Parathyroid adenoma (tissue), 2 donors: ENCODE measurements at regions not wholly inside any gene's neighbourhood (a gene's known extent, or its start where the extent isn't known, plus 50 kb on each side); places are given as distances from the start of the nearest gene placed in this dataset.

ENCODE experiments used
- H2AFZ ChIP-seq: fragments of 300-600 bp; sonication (generic); one replicate; pipeline ENCODE4 v1.7.0; 2017; ENCODE audit warnings: antibody characterized with exemption, mild to moderate bottlenecking
- H3K27ac ChIP-seq: fragments of 300-600 bp; sonication (generic); one replicate; pipeline ENCODE4 v1.7.0; 2017
- H3K27me3 ChIP-seq: fragments of 300-600 bp; sonication (generic); one replicate; pipeline ENCODE4 v1.7.0; 2017; ENCODE audit warnings: low read length; ENCODE audit not compliant: control insufficient read depth, insufficient read depth
- H3K36me3 ChIP-seq: fragments of 300-600 bp; sonication (generic); one replicate; pipeline ENCODE4 v1.7.0; 2017; ENCODE audit warnings: low read length; ENCODE audit not compliant: control insufficient read depth, insufficient read depth
- H3K4me1 ChIP-seq: fragments of 300-600 bp; sonication (generic); one replicate; pipeline ENCODE4 v1.7.0; 2017; ENCODE audit warnings: control low read depth
- H3K4me2 ChIP-seq: fragments of 300-600 bp; sonication (generic); one replicate; pipeline ENCODE4 v1.7.0; 2017; ENCODE audit warnings: low read length
- H3K4me3 ChIP-seq: fragments of 300-600 bp; sonication (generic); one replicate; pipeline ENCODE4 v1.7.0; 2017; ENCODE audit warnings: low read depth, low read length
- H3K79me2 ChIP-seq: fragments of 300-600 bp; sonication (generic); one replicate; pipeline ENCODE4 v1.7.0; 2017; ENCODE audit warnings: control low read depth
- H3K9ac ChIP-seq: fragments of 300-600 bp; sonication (generic); one replicate; pipeline ENCODE4 v1.7.0; 2017; ENCODE audit warnings: mild to moderate bottlenecking
- H3K9me3 ChIP-seq: fragments of 300-600 bp; sonication (generic); one replicate; pipeline ENCODE4 v1.7.0; 2017; ENCODE audit warnings: low read length; ENCODE audit not compliant: control insufficient read depth
- TF ChIP-seq, protein P1 (sequence below): fragments of 300-600 bp; sonication (generic); IDR thresholded peaks from one replicate; pipeline ENCODE4 v1.7.0; 2017; ENCODE audit warnings: antibody characterized with exemption, mild to moderate bottlenecking
- donor health status: primary hyperparathyroidism.

DNA sequence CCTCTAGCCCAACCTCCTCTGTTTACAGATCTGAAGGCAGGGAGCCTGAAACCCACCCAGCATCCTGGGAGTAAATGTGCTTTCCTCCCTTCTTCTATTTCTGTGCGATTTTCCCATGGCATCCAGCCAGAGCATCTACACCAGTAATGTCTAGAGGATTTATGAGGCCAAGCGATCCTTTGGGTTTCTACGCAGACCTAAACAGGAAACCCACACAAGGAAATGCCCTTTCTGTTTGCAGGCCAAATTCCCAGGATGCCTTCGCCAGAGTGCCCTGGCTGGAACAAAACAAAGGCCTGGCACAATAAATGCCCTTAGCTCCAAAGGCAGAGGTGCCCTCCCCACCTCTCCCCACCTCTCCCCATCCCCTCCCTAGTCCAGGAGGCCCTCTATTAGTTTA is 110.5 kb upstream of the CDC42BPA start:
- H3K27me3 ChIP-seq, result no peaks in the 10 kb centered on the region
- H3K36me3 ChIP-seq, result no peaks in the 10 kb centered on the region
- no peak overlapping the region for H3K4me2 ChIP-seq
- TF ChIP-seq, protein P1, sequence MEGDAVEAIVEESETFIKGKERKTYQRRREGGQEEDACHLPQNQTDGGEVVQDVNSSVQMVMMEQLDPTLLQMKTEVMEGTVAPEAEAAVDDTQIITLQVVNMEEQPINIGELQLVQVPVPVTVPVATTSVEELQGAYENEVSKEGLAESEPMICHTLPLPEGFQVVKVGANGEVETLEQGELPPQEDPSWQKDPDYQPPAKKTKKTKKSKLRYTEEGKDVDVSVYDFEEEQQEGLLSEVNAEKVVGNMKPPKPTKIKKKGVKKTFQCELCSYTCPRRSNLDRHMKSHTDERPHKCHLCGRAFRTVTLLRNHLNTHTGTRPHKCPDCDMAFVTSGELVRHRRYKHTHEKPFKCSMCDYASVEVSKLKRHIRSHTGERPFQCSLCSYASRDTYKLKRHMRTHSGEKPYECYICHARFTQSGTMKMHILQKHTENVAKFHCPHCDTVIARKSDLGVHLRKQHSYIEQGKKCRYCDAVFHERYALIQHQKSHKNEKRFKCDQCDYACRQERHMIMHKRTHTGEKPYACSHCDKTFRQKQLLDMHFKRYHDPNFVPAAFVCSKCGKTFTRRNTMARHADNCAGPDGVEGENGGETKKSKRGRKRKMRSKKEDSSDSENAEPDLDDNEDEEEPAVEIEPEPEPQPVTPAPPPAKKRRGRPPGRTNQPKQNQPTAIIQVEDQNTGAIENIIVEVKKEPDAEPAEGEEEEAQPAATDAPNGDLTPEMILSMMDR, result no peak
- no peak overlapping the region for H3K9ac ChIP-seq
- H3K9me3 ChIP-seq, result no peaks in the 10 kb centered on the region
- no peaks in the 10 kb centered on the region for H3K4me1 ChIP-seq
- no peak overlapping the region for H2AFZ ChIP-seq
- no peak overlapping the region for H3K4me3 ChIP-seq
- H3K27ac ChIP-seq, result peak overlapping the region; percentile 29
- H3K79me2 ChIP-seq, result no peaks in the 10 kb centered on the region

DNA sequence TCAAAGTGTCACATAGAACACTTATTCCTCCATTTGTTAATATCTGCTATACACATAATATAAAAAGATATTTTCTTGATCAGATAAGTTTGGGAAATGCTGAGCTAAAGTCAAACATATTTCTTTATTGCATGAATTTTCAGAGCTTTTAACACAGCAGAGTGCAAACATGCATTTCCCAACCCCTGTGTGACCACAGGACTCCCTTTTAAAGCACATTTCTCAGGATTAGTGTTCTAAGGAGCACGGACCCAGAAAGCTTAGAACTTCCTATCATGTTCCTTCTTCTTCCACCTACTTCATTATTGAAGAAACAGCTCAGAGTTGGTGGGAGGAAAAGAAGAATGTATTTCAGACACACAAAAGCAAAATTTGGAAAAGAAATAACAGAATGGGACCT is 109.1 kb upstream of the CDC42BPA start:
- H3K4me2 ChIP-seq, result no peak overlapping the region
- TF ChIP-seq, protein P1, result no peak
- no peak overlapping the region for H3K27ac ChIP-seq
- H3K79me2 ChIP-seq, result no peaks in the 10 kb centered on the region
- H3K4me1 ChIP-seq, result no peaks in the 10 kb centered on the region
- H3K9ac ChIP-seq, result no peak overlapping the region
- no peaks in the 10 kb centered on the region for H3K36me3 ChIP-seq
- H3K9me3 ChIP-seq, result no peaks in the 10 kb centered on the region
- no peaks in the 10 kb centered on the region for H3K27me3 ChIP-seq
- H2AFZ ChIP-seq, result no peak overlapping the region
- no peak overlapping the region for H3K4me3 ChIP-seq

DNA sequence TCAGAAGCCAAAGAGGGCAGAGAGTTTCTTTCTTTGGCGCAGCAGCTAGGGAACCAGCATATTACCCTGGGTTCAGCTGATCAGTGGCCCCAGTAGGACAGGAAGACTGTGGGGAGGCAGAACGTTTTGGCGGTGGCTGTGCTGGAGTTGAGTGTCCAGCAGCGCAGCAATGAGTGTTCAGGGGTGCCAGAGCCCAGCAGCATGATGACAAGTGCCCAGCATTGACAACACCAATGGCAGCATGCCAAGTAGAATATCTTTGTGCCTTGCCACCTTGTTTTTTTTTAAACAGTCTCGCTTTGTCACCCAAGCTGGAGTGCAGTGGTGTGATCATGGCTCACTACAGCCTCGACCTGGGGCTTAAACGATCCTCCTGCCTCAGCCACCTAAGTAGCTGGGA is 106.7 kb upstream of the CDC42BPA start:
- Histone ChIP-seq H3K9ac (no peak overlapping the region), H3K4me3 (no peak overlapping the region), H3K36me3 (no peaks in the 10 kb centered on the region), H3K9me3 (no peaks in the 10 kb centered on the region), H3K27me3 (no peaks in the 10 kb centered on the region), H3K4me2 (no peak overlapping the region), H3K4me1 (no peaks in the 10 kb centered on the region), H2AFZ (no peak overlapping the region), H3K27ac (no peak overlapping the region), H3K79me2 (no peaks in the 10 kb centered on the region)
- TF ChIP-seq, protein P1, result no peak

DNA sequence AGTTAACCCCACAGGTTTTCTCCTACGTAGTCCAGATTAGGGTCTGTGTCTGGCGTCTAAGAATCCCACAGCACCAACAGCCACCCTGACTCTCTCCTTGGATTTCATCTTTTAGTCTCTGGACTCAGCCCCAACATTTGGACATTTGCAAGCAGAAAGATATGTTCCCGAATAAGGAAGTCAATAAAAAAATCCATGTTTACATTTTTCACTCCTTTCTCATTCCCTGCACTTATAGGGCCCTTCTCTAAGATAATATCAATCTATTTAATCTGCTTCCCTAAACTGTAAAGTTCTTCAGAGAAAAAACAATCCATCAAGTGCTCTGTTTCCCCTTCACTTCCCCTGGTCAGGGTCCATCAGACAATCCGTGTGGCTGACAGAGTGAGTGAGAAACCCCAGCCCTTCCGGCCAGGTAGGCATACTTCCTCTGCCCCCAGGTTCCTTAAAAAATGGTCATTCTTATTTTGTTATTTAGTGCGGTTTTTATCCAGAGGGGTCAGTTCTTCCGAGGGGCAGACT is 105.9 kb upstream of the CDC42BPA start:
- Histone ChIP-seq H3K79me2 (no peaks in the 10 kb centered on the region), H3K9ac (no peak overlapping the region), H3K27me3 (no peaks in the 10 kb centered on the region), H3K4me1 (no peaks in the 10 kb centered on the region), H3K9me3 (no peaks in the 10 kb centered on the region), H3K27ac (no peak overlapping the region), H2AFZ (no peak overlapping the region), H3K36me3 (no peaks in the 10 kb centered on the region), H3K4me2 (no peak overlapping the region), H3K4me3 (no peak overlapping the region)
- TF ChIP-seq, protein P1, result no peak

DNA sequence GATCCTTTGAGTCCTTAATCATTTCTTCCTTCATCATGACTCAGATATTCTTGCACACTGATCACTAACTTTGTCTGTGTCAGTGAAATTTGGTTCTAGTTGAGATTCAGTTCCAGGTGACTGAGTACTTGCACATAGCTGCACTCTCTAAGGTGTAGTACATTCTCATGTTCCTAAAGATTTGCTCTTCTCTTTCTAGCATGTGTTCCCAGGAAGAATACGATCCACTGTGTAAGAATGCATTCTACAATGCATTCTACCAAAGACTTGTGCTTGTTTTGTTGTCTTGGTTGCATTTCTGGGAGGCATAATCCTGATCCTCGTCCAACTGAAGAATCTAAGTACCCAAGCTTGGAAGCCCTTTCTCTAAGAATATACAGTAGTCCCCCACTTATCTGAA is 104.3 kb upstream of the CDC42BPA start:
- no peaks in the 10 kb centered on the region for H3K79me2 ChIP-seq

More for the DNA sequence above, 104.3 kb upstream of the CDC42BPA start:
- H3K27me3 ChIP-seq, result no peaks in the 10 kb centered on the region
- TF ChIP-seq, protein P1, result no peak
- H3K4me3 ChIP-seq, result no peak overlapping the region
- H3K4me1 ChIP-seq, result no peaks in the 10 kb centered on the region
- H3K27ac ChIP-seq, result no peak overlapping the region
- no peaks in the 10 kb centered on the region for H3K36me3 ChIP-seq
- H3K9me3 ChIP-seq, result no peaks in the 10 kb centered on the region
- no peak overlapping the region for H2AFZ ChIP-seq
- no peak overlapping the region for H3K9ac ChIP-seq
- no peak overlapping the region for H3K4me2 ChIP-seq
